ENCODE measurements at regions not wholly inside any gene's neighbourhood (a gene's known extent, or its start where the extent isn't known, plus 50 kb on each side); places are given as distances from the start of the nearest gene placed in this dataset.

DNA sequence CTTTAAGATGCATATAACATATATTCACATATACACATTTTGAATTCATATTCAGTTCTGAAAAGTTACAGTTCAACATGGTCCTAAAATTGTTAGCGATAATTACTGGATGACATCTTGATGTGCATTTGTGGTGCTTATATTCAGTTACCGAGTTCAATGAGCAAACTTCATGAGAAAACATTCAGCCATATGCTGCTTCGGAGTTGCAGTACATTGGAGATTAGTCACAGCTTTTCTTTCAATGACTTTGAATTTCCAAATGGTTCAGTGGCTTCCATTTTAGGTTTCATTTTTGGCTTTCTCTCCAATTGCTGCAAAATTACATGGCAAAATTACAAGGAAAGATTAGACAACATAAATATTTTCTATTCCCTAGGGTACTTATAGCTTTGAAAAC is 198.3 kb upstream of the CNTN3 start:
- no peak for TF ChIP-seq CTCF (IDR thresholded peaks at IDR 0.05; ENCODE audit: insufficient read depth, low read depth, low read length)
- no peak for TF ChIP-seq EZH2 (IDR thresholded peaks at IDR 0.05; ENCODE audit: insufficient read depth, low read length)

All from astrocyte (in vitro differentiated cells and primary cell).